Nephron (organoid): ENCODE measurements at regions not wholly inside any gene's neighbourhood (a gene's known extent, or its start where the extent isn't known, plus 50 kb on each side); places are given as distances from the start of the nearest gene placed in this dataset.

Experiments used
- H3K27ac Mint-ChIP-seq, 3 experiments: 2 replicates each; pipeline ENCODE4 v1.8.0; 2020; ENCODE audit warnings: mixed read lengths in 3 of 3, mild to moderate bottlenecking in 2 of 3, moderate library complexity in 1 of 3
- H3K27me3 Mint-ChIP-seq: 2 replicates; pipeline ENCODE4 v1.8.0; 2021; ENCODE audit warnings: low read depth, mild to moderate bottlenecking, moderate library complexity, mixed read lengths
- H3K36me3 Mint-ChIP-seq: 2 replicates; pipeline ENCODE4 v1.8.0; 2020; ENCODE audit warnings: low read depth, mixed read lengths
- H3K4me1 Mint-ChIP-seq: 2 replicates; pipeline ENCODE4 v1.8.0; 2020; ENCODE audit warnings: mixed read lengths
- H3K4me3 Mint-ChIP-seq, 3 experiments: 2 replicates each; pipeline ENCODE4 v1.8.0; 2020; ENCODE audit warnings: mild to moderate bottlenecking in 3 of 3, mixed read lengths in 3 of 3, moderate library complexity in 2 of 3
- H3K9me3 Mint-ChIP-seq: 2 replicates; pipeline ENCODE4 v1.8.0; 2020; ENCODE audit warnings: mixed read lengths
- CTCF ChIP-seq, 3 experiments: fragments of 200-600 bp; sonication (generic); IDR thresholded peaks; one replicate each; pipeline ENCODE4 v1.5.0; 2021; ENCODE audit warnings: antibody characterized with exemption in 3 of 3; ENCODE audit not compliant: unreplicated experiment in 3 of 3

- H3K27ac Mint-ChIP-seq, result no peak overlapping the region
- H3K4me1 Mint-ChIP-seq, result no peaks in the 10 kb centered on the region
- peaks cover 2% of the 10 kb centered on the region for H3K9me3 Mint-ChIP-seq
- no peaks in the 10 kb centered on the region for H3K36me3 Mint-ChIP-seq
- TF ChIP-seq CTCF (IDR thresholded peaks at IDR 0.05; ENCODE audit: unreplicated experiment in 3 of 3), result no peak
- H3K4me3 Mint-ChIP-seq, result no peak overlapping the region
- H3K27me3 Mint-ChIP-seq, result no peaks in the 10 kb centered on the region
These were observed 211.3 kb downstream of the GPD2 start for GRCh38 chr2:156647377-156648010.

GRCh38 chr2:156648522-156648921 is 212.3 kb downstream of the GPD2 start:
- H3K4me1 Mint-ChIP-seq, result no peaks in the 10 kb centered on the region
- no peaks in the 10 kb centered on the region for H3K27me3 Mint-ChIP-seq
- no peak overlapping the region for H3K27ac Mint-ChIP-seq
- H3K36me3 Mint-ChIP-seq, result no peaks in the 10 kb centered on the region
- TF ChIP-seq CTCF (IDR thresholded peaks at IDR 0.05; ENCODE audit: unreplicated experiment in 3 of 3), result no peak
- no peak overlapping the region for H3K4me3 Mint-ChIP-seq
- H3K9me3 Mint-ChIP-seq, result peaks cover 2% of the 10 kb centered on the region

GRCh38 chr2:156649596-156649995 is 213.4 kb downstream of the GPD2 start:
- H3K9me3 Mint-ChIP-seq, result peaks cover 2% of the 10 kb centered on the region
- no peaks in the 10 kb centered on the region for H3K4me1 Mint-ChIP-seq
- no peak overlapping the region for H3K4me3 Mint-ChIP-seq
- TF ChIP-seq CTCF (IDR thresholded peaks at IDR 0.05; ENCODE audit: unreplicated experiment in 3 of 3), result no peak
- H3K27me3 Mint-ChIP-seq, result no peaks in the 10 kb centered on the region
- H3K27ac Mint-ChIP-seq, result no peak overlapping the region
- no peaks in the 10 kb centered on the region for H3K36me3 Mint-ChIP-seq

- no peak for TF ChIP-seq CTCF (IDR thresholded peaks at IDR 0.05; ENCODE audit: unreplicated experiment in 3 of 3)
- Mint-ChIP-seq H3K27me3 (no peaks in the 10 kb centered on the region), H3K9me3 (no peaks in the 10 kb centered on the region), H3K4me1 (no peaks in the 10 kb centered on the region), H3K36me3 (no peaks in the 10 kb centered on the region), H3K4me3 (no peak overlapping the region), H3K27ac (no peak overlapping the region)
These were observed 216.5 kb downstream of the GPD2 start for GRCh38 chr2:156652691-156653090.

GRCh38 chr2:156653675-156654074 is 217.5 kb downstream of the GPD2 start:
- no peak overlapping the region for H3K27ac Mint-ChIP-seq
- no peak overlapping the region for H3K4me3 Mint-ChIP-seq
- H3K36me3 Mint-ChIP-seq, result no peaks in the 10 kb centered on the region
- no peaks in the 10 kb centered on the region for H3K9me3 Mint-ChIP-seq
- no peak for TF ChIP-seq CTCF (IDR thresholded peaks at IDR 0.05; ENCODE audit: unreplicated experiment in 3 of 3)
- H3K27me3 Mint-ChIP-seq, result no peaks in the 10 kb centered on the region
- H3K4me1 Mint-ChIP-seq, result no peaks in the 10 kb centered on the region

GRCh38 chr2:156657809-156658208 is 221.6 kb downstream of the GPD2 start:
- H3K27me3 Mint-ChIP-seq, result no peaks in the 10 kb centered on the region
- H3K36me3 Mint-ChIP-seq, result no peaks in the 10 kb centered on the region
- H3K9me3 Mint-ChIP-seq, result peaks cover 3% of the 10 kb centered on the region
- no peak overlapping the region for H3K27ac Mint-ChIP-seq
- no peak for TF ChIP-seq CTCF (IDR thresholded peaks at IDR 0.05; ENCODE audit: unreplicated experiment in 3 of 3)
- H3K4me1 Mint-ChIP-seq, result no peaks in the 10 kb centered on the region
- H3K4me3 Mint-ChIP-seq, result no peak overlapping the region
